GM08714 (cell line): ENCODE measurements at regions not wholly inside any gene's neighbourhood (a gene's known extent, or its start where the extent isn't known, plus 50 kb on each side); places are given as distances from the start of the nearest gene placed in this dataset.

ENCODE experiments used
- H3K4me3 ChIP-seq: fragments of 200-500 bp; sonication (Bioruptor generic); 2 replicates; pipeline ENCODE4 v1.5.1; 2014; ENCODE audit warnings: mild to moderate bottlenecking, low read length, inconsistent platforms
- ZNF274 ChIP-seq: IDR thresholded peaks from 2 replicates; pipeline ENCODE4 v1.6.1; 2012; ENCODE audit warnings: mild to moderate bottlenecking, low read depth, low read length

DNA sequence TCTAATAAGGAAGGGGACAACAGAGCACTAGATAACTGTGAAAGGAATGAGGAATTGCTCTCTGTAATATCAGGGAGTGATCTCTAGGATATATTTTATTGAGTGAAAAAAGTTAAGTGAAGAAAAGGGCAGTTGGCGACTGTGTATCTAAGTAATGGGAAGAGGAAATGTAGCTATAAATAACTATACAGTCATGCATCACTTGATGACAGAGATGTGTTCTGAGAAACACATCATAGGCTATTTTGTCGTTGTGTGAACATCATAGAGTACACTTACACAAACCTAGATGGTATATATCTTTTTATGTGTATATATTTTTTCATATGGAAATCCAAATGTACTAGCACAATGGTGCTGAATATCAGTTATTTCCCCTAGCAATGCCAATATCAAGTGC is 329.3 kb downstream of the TXNL1 start:
- H3K4me3 ChIP-seq = no peak overlapping the region
- no peak for TF ChIP-seq ZNF274

DNA sequence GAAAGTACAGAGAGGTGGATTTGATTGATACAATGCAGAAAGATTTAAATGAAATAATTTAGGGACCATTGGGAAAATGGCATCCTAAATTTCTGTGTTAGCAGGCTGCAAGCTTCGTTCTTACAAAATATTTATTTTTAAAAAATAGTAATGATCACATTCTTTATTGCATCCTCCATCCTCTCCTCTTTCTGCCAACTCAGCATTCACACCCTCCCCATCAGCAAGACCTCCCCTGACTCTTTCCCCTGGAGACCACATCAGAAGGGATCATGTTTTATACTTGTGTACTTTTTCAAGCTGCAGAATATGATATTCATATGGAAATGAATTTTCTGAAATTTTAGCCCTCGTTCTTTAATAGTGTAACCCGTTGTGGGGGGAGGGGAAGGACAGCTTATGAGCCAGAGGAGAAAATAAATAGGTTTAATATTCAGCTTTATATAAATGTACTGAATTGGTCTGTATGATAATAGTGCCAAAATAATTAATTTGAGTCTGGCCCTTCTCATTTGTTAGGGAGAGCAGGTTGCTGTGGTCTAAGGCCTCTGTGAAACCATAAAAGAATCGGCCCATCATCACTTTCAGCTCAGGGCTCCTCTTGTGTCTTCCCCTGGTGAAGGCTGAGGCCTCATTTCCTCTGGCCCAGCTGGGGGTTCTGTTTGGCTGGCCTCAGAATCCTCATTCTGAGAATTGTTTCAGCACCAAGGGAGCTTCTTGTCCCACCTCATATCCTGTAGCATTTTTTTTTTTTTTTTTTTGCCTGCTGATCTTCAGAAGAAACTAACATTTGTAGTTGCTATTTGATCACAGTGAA is 330.8 kb downstream of the TXNL1 start:
- no peak for TF ChIP-seq ZNF274
- H3K4me3 ChIP-seq = no peak overlapping the region

DNA sequence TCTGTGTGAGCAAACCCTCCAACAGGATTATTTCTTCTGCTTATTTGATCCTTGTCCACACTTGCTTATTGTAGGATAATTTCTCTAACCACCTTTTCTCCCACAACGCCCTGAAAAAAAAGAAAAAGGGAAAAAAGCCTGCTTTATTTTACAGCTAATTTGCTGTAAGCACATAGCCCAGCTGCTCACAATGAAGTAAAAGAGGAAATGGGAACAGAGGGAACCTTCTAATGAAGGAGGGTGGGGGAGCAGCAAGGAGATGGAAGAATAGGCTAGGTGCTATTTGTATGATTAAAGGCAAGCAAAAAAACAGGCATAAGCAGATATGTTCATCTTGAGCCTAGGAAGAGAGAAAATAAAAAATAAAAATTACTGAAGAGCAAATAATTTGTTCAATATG is 331.6 kb downstream of the TXNL1 start:
- no peak overlapping the region for H3K4me3 ChIP-seq
- no peak for TF ChIP-seq ZNF274

DNA sequence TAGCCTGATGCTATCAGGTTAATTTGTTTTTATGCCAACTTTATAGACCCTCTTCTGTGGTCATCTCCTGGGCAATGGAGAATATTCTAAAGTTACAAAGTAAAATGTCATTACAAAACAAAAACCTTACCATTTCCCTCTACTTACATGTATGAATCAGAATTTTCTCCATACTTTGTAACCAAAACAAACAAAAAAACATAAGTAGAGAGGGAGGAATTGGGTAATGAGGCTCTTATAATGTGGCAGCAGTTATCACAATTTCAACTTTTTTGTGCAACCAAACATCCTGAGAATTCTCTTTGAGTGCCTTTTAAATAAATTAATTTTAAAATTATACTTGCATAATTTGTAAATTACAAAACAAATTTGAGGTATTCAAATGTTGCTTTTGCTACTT is 332.8 kb downstream of the TXNL1 start:
- no peak for TF ChIP-seq ZNF274
- no peak overlapping the region for H3K4me3 ChIP-seq

DNA sequence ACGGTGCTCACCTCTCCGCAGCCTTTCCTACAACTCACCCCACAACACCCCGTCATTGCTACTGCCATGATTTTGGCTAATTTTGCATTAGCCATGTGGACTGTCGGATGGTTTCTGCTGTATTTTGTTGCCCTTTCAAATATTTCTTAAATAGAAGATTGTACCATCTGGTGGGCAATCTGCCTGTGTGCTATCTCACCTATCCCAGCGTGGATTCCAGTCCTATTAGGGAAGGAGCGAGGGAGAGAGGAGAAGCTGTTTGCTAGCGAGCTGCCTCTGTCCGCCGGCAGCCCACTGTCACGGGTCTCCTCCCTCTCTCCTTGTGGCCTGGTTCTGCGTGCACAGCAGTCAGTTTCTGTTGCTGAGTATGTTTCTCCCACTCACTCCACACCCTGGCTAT is 336.2 kb downstream of the TXNL1 start:
- H3K4me3 ChIP-seq = no peak overlapping the region
- TF ChIP-seq ZNF274 = no peak

DNA sequence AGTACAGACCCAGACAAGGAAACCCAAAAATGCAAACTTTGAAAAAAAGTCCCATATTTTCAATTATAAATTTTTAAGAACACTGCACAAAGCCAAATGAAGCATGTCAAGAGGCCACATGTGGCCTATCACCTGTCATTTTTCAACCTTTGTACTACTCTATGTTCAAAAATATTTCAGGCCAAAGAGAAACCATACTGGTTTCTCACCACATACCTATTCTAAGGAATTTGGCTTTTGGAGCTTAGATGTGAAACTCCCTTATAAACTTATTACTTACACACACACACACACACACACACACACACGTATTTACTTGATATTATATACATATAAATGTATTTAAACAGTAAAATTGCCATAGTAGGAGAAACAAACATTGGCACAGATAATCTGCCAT is 338.7 kb downstream of the TXNL1 start:
- TF ChIP-seq ZNF274 = no peak
- no peak overlapping the region for H3K4me3 ChIP-seq

DNA sequence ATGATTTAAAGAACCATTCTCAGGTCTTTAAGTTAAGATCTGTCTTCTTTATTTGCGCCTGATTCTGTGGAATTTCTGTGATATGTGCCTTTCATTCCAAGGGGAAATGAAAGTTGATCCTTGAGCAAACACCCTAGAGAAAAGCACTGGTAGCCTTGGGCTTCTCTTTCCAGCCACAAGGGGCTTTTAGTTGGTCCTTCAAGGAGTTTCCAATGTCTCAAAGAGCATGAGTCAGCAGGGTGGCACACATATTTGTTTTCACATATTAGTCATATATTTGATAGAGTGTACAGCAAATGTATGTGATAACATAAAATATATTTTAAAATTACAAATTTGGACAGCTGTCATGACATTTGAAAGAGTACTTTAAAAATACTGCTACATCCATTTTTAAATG is 339.5 kb downstream of the TXNL1 start:
- no peak overlapping the region for H3K4me3 ChIP-seq
- no peak for TF ChIP-seq ZNF274

DNA sequence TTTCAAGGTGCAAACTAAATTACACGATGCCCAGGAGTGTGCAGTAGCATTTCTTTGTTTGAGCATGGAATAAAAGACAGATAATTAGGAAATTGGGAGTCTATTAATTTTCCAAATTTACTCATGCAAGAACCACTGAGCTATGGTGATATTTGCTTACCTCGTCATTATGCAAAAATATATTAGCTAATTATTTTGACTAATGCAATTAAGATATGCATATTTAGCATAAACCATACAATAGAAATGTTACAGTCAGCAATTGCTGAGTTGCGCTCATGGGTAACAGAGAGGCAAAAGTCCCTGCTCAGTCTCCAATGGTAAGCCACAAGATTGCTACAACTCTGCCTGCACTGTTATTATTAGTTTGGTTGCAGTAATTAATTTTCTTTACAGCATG is 342.0 kb downstream of the TXNL1 start:
- no peak for TF ChIP-seq ZNF274
- H3K4me3 ChIP-seq = no peak overlapping the region

DNA sequence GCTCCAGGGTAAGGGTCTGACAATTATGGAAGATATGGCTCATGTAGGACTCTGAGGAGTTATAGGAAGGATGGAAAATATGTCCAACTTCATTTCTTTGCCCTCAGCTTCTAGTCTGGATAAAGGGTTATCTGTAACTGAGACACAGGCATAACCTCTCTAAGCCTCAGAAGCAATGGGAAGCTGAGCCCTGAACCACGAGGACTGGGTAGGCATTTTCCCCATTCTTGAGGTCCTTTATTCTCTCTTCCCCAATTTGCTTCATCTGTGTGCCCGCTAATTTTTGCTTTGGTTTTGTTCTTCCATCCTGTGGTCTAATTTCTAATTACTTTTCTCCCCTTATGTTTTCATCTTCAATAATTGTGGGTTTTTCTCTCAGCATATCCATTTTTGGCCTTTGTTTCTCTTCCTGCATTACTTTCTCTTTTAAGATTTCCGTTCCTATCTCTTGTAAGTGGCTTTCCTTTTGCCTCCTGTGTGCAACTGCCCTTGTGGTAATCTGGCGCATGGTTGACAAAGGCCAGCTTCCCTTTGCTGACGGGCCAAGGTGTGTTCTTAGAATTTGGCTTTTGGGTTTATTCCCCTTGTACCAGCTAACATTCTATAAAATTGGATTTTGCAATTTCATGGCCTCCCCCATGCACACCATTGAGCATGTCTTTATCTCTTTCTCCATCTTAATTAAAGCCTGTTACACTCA is 343.8 kb downstream of the TXNL1 start:
- no peak for TF ChIP-seq ZNF274
- H3K4me3 ChIP-seq = no peak overlapping the region

DNA sequence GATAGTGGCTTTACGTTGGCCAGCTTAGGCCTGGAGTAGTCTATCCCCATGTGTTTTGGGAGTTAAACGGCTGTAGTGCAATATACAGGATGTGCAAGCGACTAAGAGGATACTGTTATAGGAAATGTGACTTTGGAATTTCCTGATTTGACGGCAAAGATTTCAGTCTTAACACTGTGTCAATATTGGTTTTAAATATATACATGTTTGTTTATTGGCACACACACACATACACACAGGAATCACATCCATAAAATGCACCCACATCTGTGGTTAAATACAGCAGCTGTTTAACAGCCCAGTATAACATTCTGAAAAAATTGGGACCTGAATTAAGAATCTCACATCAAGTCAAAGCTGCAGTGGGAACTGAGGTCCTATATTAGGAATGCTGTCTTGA is 347.1 kb downstream of the TXNL1 start:
- no peak overlapping the region for H3K4me3 ChIP-seq
- no peak for TF ChIP-seq ZNF274

DNA sequence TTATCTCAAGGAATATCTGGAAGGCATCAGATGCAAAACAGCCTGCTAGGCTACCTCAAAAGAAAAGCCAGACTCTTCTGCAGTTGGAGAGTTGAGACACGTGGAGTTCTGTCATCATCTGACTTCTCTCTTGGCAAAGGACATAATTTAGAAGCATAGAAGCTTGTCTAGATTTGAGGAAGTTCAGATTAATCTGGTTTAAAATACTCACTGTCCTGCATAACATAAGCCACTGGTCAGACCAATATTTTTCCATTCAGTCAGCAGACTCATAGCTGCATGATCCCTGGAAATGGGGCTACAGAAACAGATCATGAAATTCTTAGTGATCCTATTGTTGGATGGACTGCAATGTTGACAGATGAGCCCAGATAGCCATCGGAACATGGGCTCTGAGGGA is 349.0 kb downstream of the TXNL1 start:
- no peak overlapping the region for H3K4me3 ChIP-seq
- TF ChIP-seq ZNF274 = no peak

DNA sequence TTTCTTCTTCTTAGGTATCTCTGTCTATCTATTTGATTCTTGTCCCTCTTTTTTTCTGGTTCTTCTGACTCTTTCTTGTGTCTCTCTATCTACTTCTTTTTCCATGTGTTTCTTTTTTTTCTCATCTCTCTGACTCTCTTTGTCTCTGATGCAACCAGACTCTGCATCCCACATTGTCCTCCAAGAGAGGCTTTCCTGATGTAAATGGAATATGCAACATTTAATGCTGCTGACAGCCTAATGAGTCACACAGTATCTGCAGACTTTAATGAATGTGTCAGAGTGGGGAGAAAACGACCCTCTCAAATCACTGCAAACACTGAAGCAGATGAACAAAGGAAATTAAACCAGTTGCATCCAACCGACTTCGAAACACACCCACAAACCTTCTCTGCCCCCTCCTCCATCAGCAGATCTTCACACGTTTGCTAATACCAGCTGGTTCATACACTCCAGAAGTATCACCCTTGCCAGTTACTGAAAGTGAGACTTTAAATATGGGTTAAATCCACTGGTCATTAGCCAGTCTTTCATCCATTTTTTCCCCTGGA is 351.5 kb downstream of the TXNL1 start:
- TF ChIP-seq ZNF274 = no peak

DNA sequence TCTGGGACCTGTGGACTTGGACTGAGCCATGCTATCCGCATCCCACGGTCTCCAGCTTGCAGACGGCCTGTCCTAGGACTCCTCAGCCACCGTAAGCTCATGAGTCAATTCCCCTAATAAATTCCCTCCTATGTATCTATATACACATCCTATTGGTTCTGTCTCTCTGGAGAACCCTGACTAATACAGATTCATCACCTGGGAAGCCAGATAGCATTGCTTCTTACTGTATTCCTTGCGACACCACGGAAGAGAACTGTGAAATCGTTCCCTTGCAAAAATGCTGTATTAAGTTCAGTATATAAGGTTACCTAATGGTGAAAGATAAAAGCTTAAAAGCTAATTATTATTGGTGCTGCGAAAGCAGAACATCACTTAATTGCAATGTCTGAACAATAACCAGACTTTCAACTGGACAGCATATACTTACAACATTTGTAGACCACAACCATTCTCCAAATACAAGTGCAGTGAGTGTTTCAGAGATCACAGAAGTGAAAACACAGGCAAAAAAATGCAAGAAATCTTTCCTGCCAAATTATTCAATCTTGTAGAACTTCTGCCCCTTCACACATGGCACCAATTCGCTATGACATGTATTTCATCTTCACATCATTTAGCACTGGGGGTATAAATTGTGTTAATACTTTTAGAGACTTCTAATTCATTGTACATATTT is 352.9 kb downstream of the TXNL1 start:
- no peak overlapping the region for H3K4me3 ChIP-seq
- TF ChIP-seq ZNF274 = no peak

More for the DNA sequence above, 351.5 kb downstream of the TXNL1 start:
- no peak overlapping the region for H3K4me3 ChIP-seq

DNA sequence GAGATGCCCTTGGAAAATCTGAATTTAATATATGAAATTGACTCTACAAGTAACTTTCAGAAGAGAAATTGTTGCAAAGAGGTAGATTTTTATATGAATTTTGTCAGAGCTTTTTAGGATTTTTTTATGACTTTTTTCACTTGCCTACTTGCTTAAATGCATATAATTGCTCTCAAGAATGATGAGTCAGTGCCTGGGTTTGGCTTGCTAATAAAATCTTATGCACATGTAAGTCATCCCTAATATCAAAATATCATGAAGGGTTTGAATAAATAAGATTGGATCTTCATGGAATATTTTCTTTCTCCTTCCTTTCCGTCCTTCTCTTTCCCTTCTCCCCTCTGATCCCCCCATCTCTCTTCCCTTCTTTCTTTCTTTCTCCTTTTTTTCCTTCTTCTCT is 354.1 kb downstream of the TXNL1 start:
- TF ChIP-seq ZNF274 = no peak

DNA sequence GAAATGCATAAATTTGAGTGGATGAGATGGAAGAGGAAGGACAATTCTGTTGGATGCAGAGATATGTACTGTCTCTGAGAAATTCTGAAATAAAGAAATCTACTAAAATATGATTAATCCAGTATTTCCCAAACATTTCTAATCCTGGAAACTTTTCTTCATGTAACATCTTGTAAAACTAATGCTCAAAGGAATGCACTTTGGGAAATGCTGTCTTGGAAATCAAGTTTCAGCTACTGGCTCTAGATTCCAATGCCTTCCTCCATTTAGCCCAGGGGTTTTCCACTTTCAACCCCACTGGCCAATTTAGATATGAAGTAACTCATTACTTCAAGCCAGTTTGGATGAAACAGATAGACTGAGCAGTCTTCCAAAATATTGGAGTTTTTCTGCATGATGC is 355.1 kb downstream of the TXNL1 start:
- no peak overlapping the region for H3K4me3 ChIP-seq
- TF ChIP-seq ZNF274 = no peak

More for the DNA sequence above, 354.1 kb downstream of the TXNL1 start:
- H3K4me3 ChIP-seq = no peak overlapping the region
